NCI-H526 treated with DMSO at 0.1 percent for 48 hours (cell line): ENCODE measurements at regions not wholly inside any gene's neighbourhood (a gene's known extent, or its start where the extent isn't known, plus 50 kb on each side); places are given as distances from the start of the nearest gene placed in this dataset.
"Not testable (repeated sequence)": the region's sequence is repeated elsewhere in the genome, so short reads cannot be mapped to it uniquely, and the experiment has no call there.

ENCODE experiments used
- DNase-seq: peaks from one replicate; lab custom pipeline; 2025; lab: John Stamatoyannopoulos, UW

GRCh38 chr6:170147832-170148708 is 142.8 kb downstream of the DLL1 start:
- DNase-seq, result no peak

- DNase-seq, result no peak
Observed at GRCh38 chr6:170147056-170147787, 143.7 kb downstream of the DLL1 start.

GRCh38 chr6:170146640-170147039 is 144.2 kb downstream of the DLL1 start:
- DNase-seq, result no peak

GRCh38 chr6:170146131-170146530 is 144.7 kb downstream of the DLL1 start:
- DNase-seq, result not testable (repeated sequence)

DNA sequence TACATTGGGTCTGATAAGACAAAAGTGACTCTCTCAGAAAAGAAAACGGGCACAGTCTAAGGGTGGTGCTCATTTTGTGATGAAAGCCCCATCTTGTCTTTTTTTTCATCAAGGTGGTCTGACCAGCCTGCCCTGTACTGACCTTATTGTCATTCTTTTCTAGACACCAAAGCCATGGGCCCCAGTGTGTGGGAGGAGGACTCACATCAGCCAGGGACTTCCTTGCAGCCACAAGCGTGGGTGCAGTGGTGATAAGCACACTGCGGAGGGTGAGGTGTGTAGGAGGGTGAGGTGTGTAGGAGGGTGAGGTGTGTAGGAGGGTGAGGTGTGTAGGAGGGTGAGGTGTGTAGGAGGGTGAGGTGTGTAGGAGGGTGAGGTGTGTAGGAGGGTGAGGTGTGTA is 145.2 kb downstream of the DLL1 start:
- not testable (repeated sequence) for DNase-seq

GRCh38 chr6:170145272-170145592 is 145.6 kb downstream of the DLL1 start:
- no peak for DNase-seq

GRCh38 chr6:170144571-170145271 is 146.2 kb downstream of the DLL1 start:
- no peak for DNase-seq

GRCh38 chr6:170143401-170144150 is 147.3 kb downstream of the DLL1 start:
- DNase-seq, result no peak

- no peak for DNase-seq
Observed at GRCh38 chr6:170142559-170142958, 148.3 kb downstream of the DLL1 start.

GRCh38 chr6:170141061-170141460 is 149.8 kb downstream of the DLL1 start:
- DNase-seq, result not testable (repeated sequence)

- no peak for DNase-seq
Observed at GRCh38 chr6:170140129-170140528, 150.7 kb downstream of the DLL1 start.

- no peak for DNase-seq
Observed at GRCh38 chr6:170139531-170139930, 151.3 kb downstream of the DLL1 start.

GRCh38 chr6:170139046-170139445 is 151.8 kb downstream of the DLL1 start:
- not testable (repeated sequence) for DNase-seq

DNA sequence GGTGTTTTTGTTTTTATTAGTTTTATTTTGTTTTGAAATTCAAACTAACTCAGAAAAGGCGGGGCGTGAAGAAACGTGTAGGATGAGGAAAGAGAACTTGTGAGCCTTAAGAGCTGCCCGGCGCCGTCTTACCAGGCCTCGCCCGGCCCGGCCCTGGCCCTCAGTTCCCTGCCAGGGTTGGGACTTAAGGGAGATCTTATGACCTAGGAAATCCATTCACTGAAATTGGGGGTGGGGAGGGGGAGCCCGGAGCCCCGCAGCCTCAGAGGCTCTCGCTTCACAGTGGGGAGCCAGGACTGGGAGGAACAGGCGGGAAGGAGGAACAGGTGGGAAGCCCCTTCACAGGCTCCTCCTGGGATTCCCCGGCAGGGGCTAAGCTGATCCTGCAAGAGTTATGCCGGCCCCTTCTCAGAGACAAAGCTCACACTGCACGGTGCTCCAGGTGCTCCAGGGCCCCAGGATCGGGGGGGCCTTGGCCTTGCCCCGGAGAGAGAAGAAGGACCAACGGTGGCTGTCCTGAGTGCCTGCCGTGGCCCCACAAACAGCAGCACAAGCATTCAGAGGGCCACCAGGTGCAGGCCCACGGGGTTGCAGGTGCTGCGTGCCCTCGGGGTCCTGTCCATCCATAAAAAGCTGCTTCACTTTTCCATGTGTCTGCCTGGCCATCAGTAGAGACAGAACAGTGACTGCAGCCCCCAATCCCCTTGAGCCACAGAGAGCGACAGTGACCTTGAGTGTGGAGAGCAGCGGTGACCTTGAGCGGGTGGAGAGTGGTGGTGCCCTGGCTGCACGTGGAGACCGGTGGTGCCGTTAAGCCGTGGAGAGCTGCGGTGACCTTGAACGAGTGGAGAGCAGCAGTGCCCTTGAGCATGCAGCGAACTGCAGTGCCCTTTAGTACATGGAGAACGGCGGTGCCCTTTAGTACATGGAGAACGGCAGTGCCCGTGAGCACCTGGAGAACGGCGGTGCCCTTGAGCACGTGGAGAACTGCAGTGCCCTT is 152.7 kb downstream of the DLL1 start:
- no peak for DNase-seq

DNA sequence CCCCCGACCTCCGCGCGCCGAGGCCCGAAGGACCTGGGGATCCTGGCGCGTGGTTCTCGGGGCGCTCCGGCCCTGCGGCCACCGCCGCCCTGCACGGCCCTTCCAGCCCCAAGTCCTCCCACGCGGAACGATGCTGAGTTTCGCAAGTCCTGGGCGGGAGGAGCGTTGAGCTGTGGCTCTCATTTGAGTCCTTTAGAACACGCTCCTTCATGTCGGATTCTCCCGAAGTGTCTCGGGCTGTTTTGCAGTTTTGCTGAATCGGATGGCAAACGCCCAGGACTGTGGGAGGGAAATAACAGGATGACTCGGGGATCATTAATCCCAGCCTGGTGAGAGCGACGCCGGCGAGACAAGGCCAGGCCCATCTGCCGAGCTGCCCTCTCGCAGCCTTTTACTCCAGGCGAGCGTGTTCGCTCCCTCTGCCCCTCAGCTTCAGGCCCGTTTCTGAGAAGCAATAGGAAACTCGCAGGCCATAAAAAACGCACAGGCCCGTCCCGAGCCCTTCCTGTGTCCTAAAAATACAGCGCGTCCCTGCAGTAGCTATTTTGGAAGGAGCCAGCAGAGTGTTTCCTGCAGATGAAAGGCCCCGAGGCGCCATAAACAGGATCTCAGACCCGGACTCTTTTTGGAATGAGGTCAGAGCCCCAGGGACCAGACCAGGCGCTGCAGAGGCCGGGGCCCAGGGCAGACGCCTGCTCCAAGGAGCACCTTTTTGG is 153.5 kb downstream of the DLL1 start:
- DNase-seq, result no peak

GRCh38 chr6:170136541-170137175 is 154.2 kb downstream of the DLL1 start:
- no peak for DNase-seq

DNA sequence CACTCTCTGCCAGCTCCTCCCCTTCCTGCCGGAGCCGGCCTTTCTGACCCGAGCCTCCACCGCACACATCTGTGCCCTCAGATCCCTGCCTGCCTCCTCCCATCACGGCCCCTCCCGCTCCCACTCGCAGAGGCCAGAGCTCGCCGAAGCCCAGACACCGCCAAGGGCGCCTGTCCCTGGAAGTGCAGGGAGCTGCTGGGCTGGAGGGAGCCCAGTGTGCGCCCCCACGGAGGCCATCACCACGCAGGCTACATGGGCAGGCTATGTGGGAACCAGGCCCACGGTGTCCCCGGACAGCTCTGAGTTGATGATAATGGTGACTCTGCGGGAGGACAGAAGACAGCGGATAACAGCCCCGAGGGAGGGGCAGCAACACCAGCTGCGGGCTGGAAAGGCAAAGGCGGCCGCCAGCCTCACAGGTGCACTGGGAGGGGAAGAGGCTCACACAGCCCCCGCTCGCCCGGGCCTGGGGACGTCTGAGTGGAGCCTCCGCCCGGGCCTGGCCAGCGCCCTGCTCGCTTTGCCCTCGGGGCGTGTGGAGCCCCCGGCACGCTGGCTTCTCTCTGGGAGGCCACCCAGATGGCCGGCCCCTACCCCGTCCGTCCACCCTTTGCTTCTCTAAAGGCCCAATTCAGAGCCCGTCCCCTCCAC is 154.9 kb downstream of the DLL1 start:
- no peak for DNase-seq

GRCh38 chr6:170135461-170135820 is 155.4 kb downstream of the DLL1 start:
- DNase-seq, result no peak
